ENCODE measurements at regions not wholly inside any gene's neighbourhood (a gene's known extent, or its start where the extent isn't known, plus 50 kb on each side); places are given as distances from the start of the nearest gene placed in this dataset.

GRCh38 chrX:95836517-95836916 is 848.1 kb upstream of the DIAPH2 start (continued):
- TF ChIP-seq HNF1A (IDR thresholded peaks at IDR 0.05; ENCODE audit: low read depth) (no peak), HNF1A (CRISPR knock-in tag; IDR thresholded peaks at IDR 0.05; ENCODE audit: borderline replicate concordance) (no peak), SP1 (IDR thresholded peaks at IDR 0.05) (no peak), SP1 (CRISPR knock-in tag; IDR thresholded peaks at IDR 0.05) (no peak), RBAK (CRISPR knock-in tag; IDR thresholded peaks at IDR 0.05) (no peak), MAF1 (CRISPR knock-in tag; IDR thresholded peaks at IDR 0.05; ENCODE audit: borderline replicate concordance) (no peak), KDM5A (IDR thresholded peaks at IDR 0.05; ENCODE audit: borderline replicate concordance, low read length) (no peak)

- no peak for FAIRE-seq
- in situ Hi-C loops (cut with HindIII; ENCODE audit: extremely low pct_ligation_motif_present, low pct_unique_long_range_greater_than_20kb): no loop called here
- no peaks in the 10 kb centered on the region for H3K9me3 ChIP-seq (ENCODE audit: low read length)
- POLR2A ChIA-PET: no interaction called here
- intact Hi-C loops (cut with micrococcal nuclease; ENCODE audit: unreplicated experiment): loop anchor here (5.0 kb wide), 1 partner anchor 425 kb away; no protein-coding TSS in a partner anchor
- no peak for DNase-seq (ENCODE audit: low spot score)
- H3K9ac ChIP-seq (ENCODE audit: insufficient read depth, low read depth, low read length): no peak overlapping the region
- CTCF ChIA-PET (ENCODE audit: low intra/inter-chr PET ratio, low total read pairs): no interaction called here
- no peak overlapping the region for H3K4me2 ChIP-seq (ENCODE audit: low read depth, low read length)
- H3K27ac ChIP-seq (ENCODE audit: extremely low read length, insufficient read depth, low read length): no peak overlapping the region
- no peaks in the 10 kb centered on the region for H3K4me1 ChIP-seq (ENCODE audit: insufficient read depth, low read length)
- H3K4me3 ChIP-seq (replicated peaks in 1 of 3; ENCODE audit: insufficient read depth in 1 of 3, low read depth in 2 of 3, low read length in 3 of 3): no peak overlapping the region
- TF ChIP-seq ZNF724P (CRISPR knock-in tag; IDR thresholded peaks at IDR 0.05; ENCODE audit: borderline replicate concordance): no peak
- H3K79me2 ChIP-seq (ENCODE audit: insufficient read depth, low read length): no peaks in the 10 kb centered on the region
- H3K36me3 ChIP-seq (replicated peaks in 1 of 2; ENCODE audit: control insufficient read depth in 1 of 2, insufficient read depth in 2 of 2, low read length in 2 of 2): no peaks in the 10 kb centered on the region
- H2AFZ ChIP-seq (ENCODE audit: low read length): no peak overlapping the region
- ATAC-seq: no peak
- H3K27me3 ChIP-seq (ENCODE audit: control insufficient read depth in 1 of 2, insufficient read depth in 2 of 2, low read length in 2 of 2): no peaks in the 10 kb centered on the region
- BruUV-seq (replicated peaks): no TSS peak
- no peaks in the 10 kb centered on the region for H4K20me1 ChIP-seq (ENCODE audit: insufficient read depth, low read length)
These were observed 842.8 kb upstream of the DIAPH2 start for GRCh38 chrX:95841863-95842262.

Measured in HepG2 (cell line).